Thyroid gland (tissue), 4 donors: ENCODE measurements at regions not wholly inside any gene's neighbourhood (a gene's known extent, or its start where the extent isn't known, plus 50 kb on each side); places are given as distances from the start of the nearest gene placed in this dataset.

ENCODE experiments used
- DNase-seq, 2 donors: peaks; one replicate each; pipeline ENCODE4 v3.0.0-alpha.2; 2019
- H3K27ac ChIP-seq, 3 donors: fragments of 200-600 bp; sonication (generic); 1 replicate in 2 of 3; 2 replicates in 1 of 3; pipeline ENCODE4 v1.5.1; 2016 to 2019; ENCODE audit warnings: mild to moderate bottlenecking in 1 of 3, moderate library complexity in 1 of 3
- H3K27me3 ChIP-seq: fragments of 200-600 bp; sonication (generic); one replicate; pipeline ENCODE4 v1.5.1; 2019
- H3K36me3 ChIP-seq, 2 donors: fragments of 200-600 bp; sonication (generic); one replicate each; pipeline ENCODE4 v1.5.1; 2016 to 2019
- H3K4me1 ChIP-seq, 2 donors: fragments of 200-600 bp; sonication (generic); one replicate each; pipeline ENCODE4 v1.5.1; 2017 to 2019
- H3K4me3 ChIP-seq, 3 donors: fragments of 200-600 bp; sonication (generic); replicated peaks in 1 of 3; 1 replicate in 2 of 3; 2 replicates in 1 of 3; pipeline ENCODE4 v1.5.1; 2016; ENCODE audit warnings: mild to moderate bottlenecking in 1 of 3
- H3K9me3 ChIP-seq: fragments of 200-600 bp; sonication (generic); one replicate; pipeline ENCODE4 v1.5.1; 2017
- POLR2A ChIP-seq, 2 donors: fragments of 450-650 bp; IDR thresholded peaks; one replicate each; pipeline ENCODE4 v1.6.1; 2017; ENCODE audit warnings: antibody characterized with exemption in 2 of 2, mild to moderate bottlenecking in 2 of 2, moderate library complexity in 1 of 2
- WGBS, 2 donors: methylation state at CpG; one replicate each; pipeline ENCODE4 v1.1.5; 2017; 5-methylcytosine and 5-hydroxymethylcytosine counted together
- intact Hi-C: fragments of 100-400 bp; cut with DNase I; formaldehyde crosslinking; loops from one replicate; pipeline ENCODE4 v1.15.1; 2023
- TF ChIP-seq, protein P1 (sequence below), 6 experiments: fragments of 200-600 bp in 3 of 6; fragments of 450-650 bp in 3 of 6; sonication (generic) in 3 of 6; IDR thresholded peaks; one replicate each; pipeline ENCODE4 v1.5.1; 2016 to 2019; ENCODE audit warnings: antibody characterized with exemption in 6 of 6, mild to moderate bottlenecking in 2 of 6, inconsistent platforms in 1 of 6, moderate library complexity in 1 of 6

DNA sequence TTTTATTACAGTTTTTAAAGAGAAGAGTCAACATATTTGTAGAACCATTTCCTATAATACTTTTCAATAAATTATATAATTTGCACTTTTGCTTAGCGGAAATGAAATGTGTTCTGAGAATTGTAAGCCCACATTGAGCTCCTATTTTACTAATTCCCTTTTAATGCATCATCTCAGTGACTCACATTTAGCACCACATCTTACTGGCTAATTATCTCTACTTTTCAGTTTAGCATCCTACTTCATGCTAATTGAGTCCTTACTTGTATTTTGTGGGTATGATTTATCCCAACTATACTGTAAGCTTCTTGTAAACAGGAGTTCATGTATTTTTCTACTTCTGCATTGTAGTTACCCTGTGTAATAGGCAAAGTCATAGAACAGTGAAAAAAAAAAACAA is 67.5 kb downstream of the TMX1 start:
- Histone ChIP-seq H3K4me1 (no peaks in the 10 kb centered on the region), H3K9me3 (no peaks in the 10 kb centered on the region), H3K4me3 (no peak overlapping the region), H3K36me3 (no peaks in the 10 kb centered on the region), H3K27me3 (no peaks in the 10 kb centered on the region), H3K27ac (no peak overlapping the region)
- DNase-seq = no peak
- TF ChIP-seq POLR2A (IDR thresholded peaks at IDR 0.05) = no peak
- TF ChIP-seq, protein P1, sequence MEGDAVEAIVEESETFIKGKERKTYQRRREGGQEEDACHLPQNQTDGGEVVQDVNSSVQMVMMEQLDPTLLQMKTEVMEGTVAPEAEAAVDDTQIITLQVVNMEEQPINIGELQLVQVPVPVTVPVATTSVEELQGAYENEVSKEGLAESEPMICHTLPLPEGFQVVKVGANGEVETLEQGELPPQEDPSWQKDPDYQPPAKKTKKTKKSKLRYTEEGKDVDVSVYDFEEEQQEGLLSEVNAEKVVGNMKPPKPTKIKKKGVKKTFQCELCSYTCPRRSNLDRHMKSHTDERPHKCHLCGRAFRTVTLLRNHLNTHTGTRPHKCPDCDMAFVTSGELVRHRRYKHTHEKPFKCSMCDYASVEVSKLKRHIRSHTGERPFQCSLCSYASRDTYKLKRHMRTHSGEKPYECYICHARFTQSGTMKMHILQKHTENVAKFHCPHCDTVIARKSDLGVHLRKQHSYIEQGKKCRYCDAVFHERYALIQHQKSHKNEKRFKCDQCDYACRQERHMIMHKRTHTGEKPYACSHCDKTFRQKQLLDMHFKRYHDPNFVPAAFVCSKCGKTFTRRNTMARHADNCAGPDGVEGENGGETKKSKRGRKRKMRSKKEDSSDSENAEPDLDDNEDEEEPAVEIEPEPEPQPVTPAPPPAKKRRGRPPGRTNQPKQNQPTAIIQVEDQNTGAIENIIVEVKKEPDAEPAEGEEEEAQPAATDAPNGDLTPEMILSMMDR (IDR thresholded peaks at IDR 0.05) = no peak
- intact Hi-C loops = no loop called here
- 98% methylated on average over 1 of the region's 1 CpG for WGBS, 2 donors

DNA sequence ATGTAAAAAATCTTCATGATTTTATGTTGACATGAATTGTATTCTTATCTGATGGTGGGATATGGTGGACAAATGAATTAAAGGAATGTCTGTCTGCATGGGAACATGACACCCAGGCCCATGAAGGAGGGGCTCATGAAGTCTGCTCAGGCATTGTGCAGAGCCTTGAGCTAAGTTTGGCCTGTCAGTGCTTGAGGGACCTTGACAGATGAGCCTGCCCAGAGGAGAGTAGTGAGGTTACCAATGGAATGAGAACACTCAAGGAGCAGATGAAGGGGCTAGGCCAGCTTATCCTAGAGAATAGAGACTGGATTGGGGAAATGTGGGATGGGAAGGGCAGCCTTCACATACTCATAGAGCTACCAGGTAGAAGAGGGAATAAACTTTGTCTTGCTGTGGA is 68.8 kb downstream of the TMX1 start:
- no peak overlapping the region for H3K4me3 ChIP-seq
- no peaks in the 10 kb centered on the region for H3K36me3 ChIP-seq
- intact Hi-C loops = no loop called here
- H3K9me3 ChIP-seq = no peaks in the 10 kb centered on the region
- H3K27ac ChIP-seq = no peak overlapping the region
- TF ChIP-seq, protein P1 (IDR thresholded peaks at IDR 0.05) = no peak
- no peak for TF ChIP-seq POLR2A (IDR thresholded peaks at IDR 0.05)
- H3K4me1 ChIP-seq = no peaks in the 10 kb centered on the region
- no peak for DNase-seq
- no peaks in the 10 kb centered on the region for H3K27me3 ChIP-seq

DNA sequence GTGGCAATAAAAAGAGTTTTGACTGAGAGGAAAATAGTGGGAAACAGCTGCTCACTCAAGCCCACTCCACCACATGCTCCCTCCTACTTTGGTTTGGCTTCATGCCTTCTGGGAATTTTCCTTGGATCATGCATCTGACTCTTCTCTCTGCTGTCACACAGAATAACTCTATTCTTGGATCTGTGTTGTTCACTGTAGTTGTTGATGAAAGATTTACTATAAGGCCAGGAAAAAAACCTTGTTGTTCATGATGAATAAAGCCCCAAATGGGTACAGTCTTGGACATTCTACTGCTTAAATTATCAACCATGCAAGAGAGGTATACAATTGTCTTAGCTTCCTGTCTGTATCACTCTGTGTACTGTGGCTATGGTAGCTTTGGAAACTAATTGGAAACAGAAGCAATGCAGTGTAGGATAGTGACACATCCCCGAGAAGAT is 70.5 kb downstream of the TMX1 start:
- Histone ChIP-seq H3K27me3 (no peaks in the 10 kb centered on the region), H3K4me1 (no peaks in the 10 kb centered on the region), H3K9me3 (no peaks in the 10 kb centered on the region), H3K36me3 (no peaks in the 10 kb centered on the region), H3K27ac (peak overlapping the region in 1 of 3 donors; percentile 40), H3K4me3 (no peak overlapping the region)
- TF ChIP-seq POLR2A (IDR thresholded peaks at IDR 0.05) = no peak
- TF ChIP-seq, protein P1 (IDR thresholded peaks at IDR 0.05) = no peak
- intact Hi-C loops = no loop called here
- WGBS, 2 donors = 69 to 79% methylated on average over 1 of the region's 1 CpG
- no peak for DNase-seq

DNA sequence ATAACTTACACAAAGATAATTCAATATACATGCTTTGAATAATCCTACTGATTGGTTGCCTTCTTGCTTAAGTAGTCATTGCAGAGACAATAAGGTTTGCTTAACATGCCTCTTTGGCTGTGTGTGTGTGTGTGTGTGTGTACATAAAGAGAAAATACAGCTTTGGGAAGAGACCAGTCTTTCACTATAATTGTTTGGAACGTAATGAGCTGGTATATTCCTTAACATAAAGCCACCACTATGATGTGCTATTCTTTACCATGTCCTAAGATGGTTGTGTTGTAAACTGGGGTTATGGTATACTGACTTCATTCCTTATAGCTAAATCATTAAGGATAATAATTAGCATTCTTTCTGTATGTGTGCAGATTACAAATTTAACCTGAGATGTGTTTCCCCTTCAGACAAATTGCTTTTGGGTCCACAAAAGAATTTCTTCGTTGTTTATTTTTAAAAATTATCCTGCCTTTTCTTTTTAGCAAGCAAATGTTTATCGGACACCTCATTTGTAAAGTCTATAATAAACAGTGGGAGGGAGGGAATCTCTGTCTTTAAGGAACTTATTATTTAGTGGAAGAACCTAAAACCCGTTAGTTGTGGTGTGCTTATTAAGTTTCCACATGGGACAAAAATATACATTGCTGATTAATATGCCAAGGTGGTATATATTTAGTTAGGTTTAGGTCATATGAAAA is 74.4 kb downstream of the TMX1 start:
- TF ChIP-seq, protein P1 (IDR thresholded peaks at IDR 0.05) = no peak
- no peak for TF ChIP-seq POLR2A (IDR thresholded peaks at IDR 0.05)
- intact Hi-C loops = no loop called here
- Histone ChIP-seq H3K4me3 (no peak overlapping the region), H3K27ac (no peak overlapping the region), H3K4me1 (peaks cover 0 to 4% of the 10 kb centered on the region in 2 donors), H3K36me3 (no peaks in the 10 kb centered on the region), H3K27me3 (no peaks in the 10 kb centered on the region), H3K9me3 (no peaks in the 10 kb centered on the region)
- WGBS, 2 donors = 89 to 94% methylated on average over 4 of the region's 4 CpGs
- DNase-seq = no peak

DNA sequence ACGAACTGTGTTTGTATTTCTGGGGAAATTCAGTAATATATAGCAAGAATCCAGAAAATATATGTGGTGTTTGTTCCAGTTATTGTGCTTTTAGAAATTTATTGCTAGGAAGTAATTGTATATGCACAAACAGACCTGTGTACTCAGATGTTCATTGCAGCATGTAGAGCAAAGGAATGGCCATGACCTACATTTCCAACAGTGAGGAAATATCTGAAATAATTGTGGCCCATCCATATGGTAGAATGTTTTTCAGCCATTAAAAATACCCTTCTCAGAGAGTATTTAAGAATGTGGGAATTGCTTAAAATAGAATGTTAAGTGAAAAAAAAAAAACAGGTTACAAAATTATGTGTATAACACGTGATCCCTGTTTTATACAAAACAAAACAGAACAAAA is 77.3 kb downstream of the TMX1 start:
- no peaks in the 10 kb centered on the region for H3K27me3 ChIP-seq
- no peaks in the 10 kb centered on the region for H3K9me3 ChIP-seq
- no peak overlapping the region for H3K4me3 ChIP-seq
- H3K4me1 ChIP-seq = peaks cover 0 to 5% of the 10 kb centered on the region in 2 donors
- 82 to 89% methylated on average over 2 of the region's 2 CpGs for WGBS, 2 donors
- no peak for TF ChIP-seq POLR2A (IDR thresholded peaks at IDR 0.05)
- TF ChIP-seq, protein P1 (IDR thresholded peaks at IDR 0.05) = no peak
- intact Hi-C loops = no loop called here
- no peak overlapping the region for H3K27ac ChIP-seq
- DNase-seq = no peak
- no peaks in the 10 kb centered on the region for H3K36me3 ChIP-seq
